Uterus (tissue), 2 donors: ENCODE measurements at regions not wholly inside any gene's neighbourhood (a gene's known extent, or its start where the extent isn't known, plus 50 kb on each side); places are given as distances from the start of the nearest gene placed in this dataset.

Experiments used
- CTCF ChIP-seq, 4 experiments: fragments of 200-600 bp in 2 of 4; fragments of 450-650 bp in 2 of 4; sonication (generic) in 2 of 4; IDR thresholded peaks; one replicate each; pipeline ENCODE4 v1.5.1; 2016 to 2019; ENCODE audit warnings: antibody characterized with exemption in 4 of 4, mild to moderate bottlenecking in 2 of 4, moderate library complexity in 1 of 4
- POLR2A ChIP-seq, 2 donors: fragments of 450-650 bp; IDR thresholded peaks; one replicate each; pipeline ENCODE4 v1.6.1; 2016; ENCODE audit warnings: antibody characterized with exemption in 2 of 2, mild to moderate bottlenecking in 1 of 2, moderate library complexity in 1 of 2

- TF ChIP-seq CTCF (IDR thresholded peaks at IDR 0.05) (no peak), POLR2A (IDR thresholded peaks at IDR 0.05) (no peak)
Observed at GRCh38 chr9:75438716-75439115, 350.4 kb downstream of the OSTF1 start.
